Upper lobe of left lung (tissue), 4 donors: ENCODE measurements at regions not wholly inside any gene's neighbourhood (a gene's known extent, or its start where the extent isn't known, plus 50 kb on each side); places are given as distances from the start of the nearest gene placed in this dataset.

ENCODE experiments used
- CTCF ChIP-seq, 6 experiments: fragments of 450-650 bp in 4 of 6; fragments of 200-600 bp in 2 of 6; sonication (generic) in 2 of 6; IDR thresholded peaks; one replicate each; pipeline ENCODE4 v1.5.1; 2016 to 2019; ENCODE audit warnings: antibody characterized with exemption in 6 of 6
- POLR2AphosphoS5 ChIP-seq, 2 donors: sonication (generic); formaldehyde crosslinking; IDR thresholded peaks; one replicate each; pipeline ENCODE4 v1.5.1; 2017; ENCODE audit warnings: antibody characterized with exemption in 2 of 2

- TF ChIP-seq CTCF (IDR thresholded peaks at IDR 0.05) (no peak), POLR2AphosphoS5 (IDR thresholded peaks at IDR 0.05) (no peak)
These were observed 50.3 kb upstream of the TLK1 start for GRCh38 chr2:171210864-171211431.
